Mesenteric fat pad (tissue), 1 donor: ENCODE measurements at regions not wholly inside any gene's neighbourhood (a gene's known extent, or its start where the extent isn't known, plus 50 kb on each side); places are given as distances from the start of the nearest gene placed in this dataset.
A peak's percentile ranks its signal among the peaks of the same experiment; 100 is the strongest.

ENCODE experiments used
- DNase-seq: peaks from one replicate; pipeline ENCODE4 v3.0.0-alpha.2; 2020; ENCODE audit warnings: low spot score
- donor health status: DM: yes; HTN: yes; CAD: no.

GRCh38 chr10:131519723-131520605 is 208.4 kb upstream of the TCERG1L start:
- no peak for DNase-seq

- DNase-seq = no peak
Observed at GRCh38 chr10:131531265-131532190, 220.0 kb upstream of the TCERG1L start.

GRCh38 chr10:131532291-131532690 is 220.8 kb upstream of the TCERG1L start:
- no peak for DNase-seq

- DNase-seq = no peak
Observed at GRCh38 chr10:131532745-131533341, 221.3 kb upstream of the TCERG1L start.

GRCh38 chr10:131533846-131534526 is 222.5 kb upstream of the TCERG1L start:
- no peak for DNase-seq

GRCh38 chr10:131534836-131535235 is 223.3 kb upstream of the TCERG1L start:
- DNase-seq = no peak

GRCh38 chr10:131536676-131537075 is 225.2 kb upstream of the TCERG1L start:
- DNase-seq = no peak

- no peak for DNase-seq
Observed at GRCh38 chr10:131537281-131537680, 225.8 kb upstream of the TCERG1L start.

- DNase-seq = no peak
Observed at GRCh38 chr10:131544495-131544894, 233.0 kb upstream of the TCERG1L start.

- no peak for DNase-seq
Observed at GRCh38 chr10:131546086-131546810, 234.7 kb upstream of the TCERG1L start.

- DNase-seq = no peak
Observed at GRCh38 chr10:131547129-131547799, 235.7 kb upstream of the TCERG1L start.

GRCh38 chr10:131548176-131548575 is 236.7 kb upstream of the TCERG1L start:
- DNase-seq = no peak

GRCh38 chr10:131549116-131549515 is 237.6 kb upstream of the TCERG1L start:
- DNase-seq = no peak

- DNase-seq = no peak
Observed at GRCh38 chr10:131553121-131553520, 241.6 kb upstream of the TCERG1L start.

GRCh38 chr10:131553581-131553980 is 242.1 kb upstream of the TCERG1L start:
- DNase-seq = no peak

GRCh38 chr10:131554821-131555220 is 243.3 kb upstream of the TCERG1L start:
- no peak for DNase-seq

- no peak for DNase-seq
Observed at GRCh38 chr10:131555406-131555805, 243.9 kb upstream of the TCERG1L start.

- peak; percentile 82 for DNase-seq
Observed at GRCh38 chr10:131556061-131556896, 244.8 kb upstream of the TCERG1L start.
